ENCODE measurements at regions not wholly inside any gene's neighbourhood (a gene's known extent, or its start where the extent isn't known, plus 50 kb on each side); places are given as distances from the start of the nearest gene placed in this dataset.

DNA sequence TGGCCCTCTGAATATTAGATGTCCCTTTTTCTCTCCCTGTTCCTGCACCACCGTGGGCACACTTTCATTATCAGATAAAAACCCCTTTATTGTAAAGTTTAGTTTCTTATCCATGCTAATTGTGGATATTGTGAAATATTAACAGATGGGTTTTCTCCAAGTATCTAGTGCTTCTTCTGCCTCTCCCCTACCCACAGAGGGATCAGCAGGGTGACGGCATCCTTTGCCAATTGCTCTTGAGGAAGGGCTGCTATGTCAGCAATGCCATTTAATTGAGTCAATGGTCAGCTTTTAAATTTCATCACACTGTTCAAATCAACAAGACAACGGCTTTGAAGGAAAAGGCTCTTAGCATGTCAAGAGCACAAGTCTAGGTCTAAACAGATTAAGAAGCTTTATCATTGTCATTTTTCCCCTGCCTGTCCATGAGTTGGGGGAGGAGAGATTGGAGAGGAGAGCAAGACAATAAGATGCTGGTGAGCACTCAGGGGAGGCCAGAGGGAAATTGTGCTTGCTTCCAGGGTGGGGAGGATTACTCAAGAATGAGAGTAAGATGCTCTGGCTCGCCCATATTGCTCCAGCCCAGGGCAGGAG is 443.0 kb upstream of the CCL2 start:
- POLR2A ChIA-PET = no interaction called here
- H3K4me1 ChIP-seq (ENCODE audit: control insufficient read depth, insufficient read depth, low read length) = no peaks in the 10 kb centered on the region
- no TSS peak for BruUV-seq (replicated peaks)
- in situ Hi-C loops (cut with MboI) (no loop called here), intact Hi-C loops (cut with micrococcal nuclease; ENCODE audit: unreplicated experiment) (no loop called here)
- SMC1A ChIA-PET (ENCODE audit: uncharacterized antibody, unreplicated experiment) = no interaction called here
- H3K4me2 ChIP-seq (ENCODE audit: control insufficient read depth, insufficient read depth) = no peak overlapping the region
- H4K20me1 ChIP-seq (ENCODE audit: control insufficient read depth, insufficient read depth) = no peaks in the 10 kb centered on the region
- RAD21 ChIA-PET (ENCODE audit: unreplicated experiment) = no interaction called here
- H3K4me3 ChIP-seq = no peak overlapping the region
- no peak overlapping the region for H2AFZ ChIP-seq (ENCODE audit: control insufficient read depth, low read depth, low read length)
- no peak overlapping the region for H3K9ac ChIP-seq (ENCODE audit: control insufficient read depth, insufficient read depth, low read length)
- H3K27ac ChIP-seq (ENCODE audit: control insufficient read depth, insufficient read depth) = no peak overlapping the region
- no peak for FAIRE-seq
- no peaks in the 10 kb centered on the region for H3K9me3 ChIP-seq (replicated peaks; ENCODE audit: control insufficient read depth, insufficient read depth, low read length)
- no peaks in the 10 kb centered on the region for H3K27me3 ChIP-seq (replicated peaks in 1 of 2; ENCODE audit: control insufficient read depth in 2 of 2, insufficient read depth in 2 of 2, low read length in 1 of 2)
- no peak for DNase-seq (ENCODE audit: low read depth, low spot score)
- no peaks in the 10 kb centered on the region for H3K36me3 ChIP-seq (ENCODE audit: control insufficient read depth in 2 of 2, insufficient read depth in 2 of 2, low read length in 1 of 2)
- ATAC-seq = no peak
- CTCF ChIA-PET = no interaction called here
- WGBS (ENCODE audit: insufficient coverage, insufficient replicate concordance, low lambda C conversion rate, missing lambda C conversion rate) = 11% methylated on average over 4 of the region's 4 CpGs
- H3K79me2 ChIP-seq (ENCODE audit: control insufficient read depth, insufficient read depth, low read length) = no peaks in the 10 kb centered on the region
- TF ChIP-seq NBN (IDR thresholded peaks at IDR 0.05) = no peak
- no peak for TF ChIP-seq MXI1 (IDR thresholded peaks at IDR 0.05; ENCODE audit: low read depth, low read length)
- TF ChIP-seq, protein P1, sequence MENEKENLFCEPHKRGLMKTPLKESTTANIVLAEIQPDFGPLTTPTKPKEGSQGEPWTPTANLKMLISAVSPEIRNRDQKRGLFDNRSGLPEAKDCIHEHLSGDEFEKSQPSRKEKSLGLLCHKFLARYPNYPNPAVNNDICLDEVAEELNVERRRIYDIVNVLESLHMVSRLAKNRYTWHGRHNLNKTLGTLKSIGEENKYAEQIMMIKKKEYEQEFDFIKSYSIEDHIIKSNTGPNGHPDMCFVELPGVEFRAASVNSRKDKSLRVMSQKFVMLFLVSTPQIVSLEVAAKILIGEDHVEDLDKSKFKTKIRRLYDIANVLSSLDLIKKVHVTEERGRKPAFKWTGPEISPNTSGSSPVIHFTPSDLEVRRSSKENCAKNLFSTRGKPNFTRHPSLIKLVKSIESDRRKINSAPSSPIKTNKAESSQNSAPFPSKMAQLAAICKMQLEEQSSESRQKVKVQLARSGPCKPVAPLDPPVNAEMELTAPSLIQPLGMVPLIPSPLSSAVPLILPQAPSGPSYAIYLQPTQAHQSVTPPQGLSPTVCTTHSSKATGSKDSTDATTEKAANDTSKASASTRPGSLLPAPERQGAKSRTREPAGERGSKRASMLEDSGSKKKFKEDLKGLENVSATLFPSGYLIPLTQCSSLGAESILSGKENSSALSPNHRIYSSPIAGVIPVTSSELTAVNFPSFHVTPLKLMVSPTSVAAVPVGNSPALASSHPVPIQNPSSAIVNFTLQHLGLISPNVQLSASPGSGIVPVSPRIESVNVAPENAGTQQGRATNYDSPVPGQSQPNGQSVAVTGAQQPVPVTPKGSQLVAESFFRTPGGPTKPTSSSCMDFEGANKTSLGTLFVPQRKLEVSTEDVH (IDR thresholded peaks at IDR 0.05; ENCODE audit: low read depth, partially characterized antibody) = no peak
- TF ChIP-seq, protein P2, sequence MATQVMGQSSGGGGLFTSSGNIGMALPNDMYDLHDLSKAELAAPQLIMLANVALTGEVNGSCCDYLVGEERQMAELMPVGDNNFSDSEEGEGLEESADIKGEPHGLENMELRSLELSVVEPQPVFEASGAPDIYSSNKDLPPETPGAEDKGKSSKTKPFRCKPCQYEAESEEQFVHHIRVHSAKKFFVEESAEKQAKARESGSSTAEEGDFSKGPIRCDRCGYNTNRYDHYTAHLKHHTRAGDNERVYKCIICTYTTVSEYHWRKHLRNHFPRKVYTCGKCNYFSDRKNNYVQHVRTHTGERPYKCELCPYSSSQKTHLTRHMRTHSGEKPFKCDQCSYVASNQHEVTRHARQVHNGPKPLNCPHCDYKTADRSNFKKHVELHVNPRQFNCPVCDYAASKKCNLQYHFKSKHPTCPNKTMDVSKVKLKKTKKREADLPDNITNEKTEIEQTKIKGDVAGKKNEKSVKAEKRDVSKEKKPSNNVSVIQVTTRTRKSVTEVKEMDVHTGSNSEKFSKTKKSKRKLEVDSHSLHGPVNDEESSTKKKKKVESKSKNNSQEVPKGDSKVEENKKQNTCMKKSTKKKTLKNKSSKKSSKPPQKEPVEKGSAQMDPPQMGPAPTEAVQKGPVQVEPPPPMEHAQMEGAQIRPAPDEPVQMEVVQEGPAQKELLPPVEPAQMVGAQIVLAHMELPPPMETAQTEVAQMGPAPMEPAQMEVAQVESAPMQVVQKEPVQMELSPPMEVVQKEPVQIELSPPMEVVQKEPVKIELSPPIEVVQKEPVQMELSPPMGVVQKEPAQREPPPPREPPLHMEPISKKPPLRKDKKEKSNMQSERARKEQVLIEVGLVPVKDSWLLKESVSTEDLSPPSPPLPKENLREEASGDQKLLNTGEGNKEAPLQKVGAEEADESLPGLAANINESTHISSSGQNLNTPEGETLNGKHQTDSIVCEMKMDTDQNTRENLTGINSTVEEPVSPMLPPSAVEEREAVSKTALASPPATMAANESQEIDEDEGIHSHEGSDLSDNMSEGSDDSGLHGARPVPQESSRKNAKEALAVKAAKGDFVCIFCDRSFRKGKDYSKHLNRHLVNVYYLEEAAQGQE (IDR thresholded peaks at IDR 0.05; ENCODE audit: low read depth, low read length) = no peak
- TF ChIP-seq SMARCA5 (IDR thresholded peaks at IDR 0.05) = no peak
- no peak for TF ChIP-seq SUPT20H (IDR thresholded peaks at IDR 0.05; ENCODE audit: borderline replicate concordance, control insufficient read depth, low read depth, low read length)
- TF ChIP-seq SUZ12 (IDR thresholded peaks at IDR 0.05; ENCODE audit: unreplicated experiment) = no peak
- TF ChIP-seq NR2C1 (IDR thresholded peaks at IDR 0.05) = no peak
- TF ChIP-seq, protein P3, sequence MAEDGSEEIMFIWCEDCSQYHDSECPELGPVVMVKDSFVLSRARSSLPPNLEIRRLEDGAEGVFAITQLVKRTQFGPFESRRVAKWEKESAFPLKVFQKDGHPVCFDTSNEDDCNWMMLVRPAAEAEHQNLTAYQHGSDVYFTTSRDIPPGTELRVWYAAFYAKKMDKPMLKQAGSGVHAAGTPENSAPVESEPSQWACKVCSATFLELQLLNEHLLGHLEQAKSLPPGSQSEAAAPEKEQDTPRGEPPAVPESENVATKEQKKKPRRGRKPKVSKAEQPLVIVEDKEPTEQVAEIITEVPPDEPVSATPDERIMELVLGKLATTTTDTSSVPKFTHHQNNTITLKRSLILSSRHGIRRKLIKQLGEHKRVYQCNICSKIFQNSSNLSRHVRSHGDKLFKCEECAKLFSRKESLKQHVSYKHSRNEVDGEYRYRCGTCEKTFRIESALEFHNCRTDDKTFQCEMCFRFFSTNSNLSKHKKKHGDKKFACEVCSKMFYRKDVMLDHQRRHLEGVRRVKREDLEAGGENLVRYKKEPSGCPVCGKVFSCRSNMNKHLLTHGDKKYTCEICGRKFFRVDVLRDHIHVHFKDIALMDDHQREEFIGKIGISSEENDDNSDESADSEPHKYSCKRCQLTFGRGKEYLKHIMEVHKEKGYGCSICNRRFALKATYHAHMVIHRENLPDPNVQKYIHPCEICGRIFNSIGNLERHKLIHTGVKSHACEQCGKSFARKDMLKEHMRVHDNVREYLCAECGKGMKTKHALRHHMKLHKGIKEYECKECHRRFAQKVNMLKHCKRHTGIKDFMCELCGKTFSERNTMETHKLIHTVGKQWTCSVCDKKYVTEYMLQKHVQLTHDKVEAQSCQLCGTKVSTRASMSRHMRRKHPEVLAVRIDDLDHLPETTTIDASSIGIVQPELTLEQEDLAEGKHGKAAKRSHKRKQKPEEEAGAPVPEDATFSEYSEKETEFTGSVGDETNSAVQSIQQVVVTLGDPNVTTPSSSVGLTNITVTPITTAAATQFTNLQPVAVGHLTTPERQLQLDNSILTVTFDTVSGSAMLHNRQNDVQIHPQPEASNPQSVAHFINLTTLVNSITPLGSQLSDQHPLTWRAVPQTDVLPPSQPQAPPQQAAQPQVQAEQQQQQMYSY (CRISPR knock-in tag; IDR thresholded peaks at IDR 0.05) = no peak
- TF ChIP-seq, protein P4, sequence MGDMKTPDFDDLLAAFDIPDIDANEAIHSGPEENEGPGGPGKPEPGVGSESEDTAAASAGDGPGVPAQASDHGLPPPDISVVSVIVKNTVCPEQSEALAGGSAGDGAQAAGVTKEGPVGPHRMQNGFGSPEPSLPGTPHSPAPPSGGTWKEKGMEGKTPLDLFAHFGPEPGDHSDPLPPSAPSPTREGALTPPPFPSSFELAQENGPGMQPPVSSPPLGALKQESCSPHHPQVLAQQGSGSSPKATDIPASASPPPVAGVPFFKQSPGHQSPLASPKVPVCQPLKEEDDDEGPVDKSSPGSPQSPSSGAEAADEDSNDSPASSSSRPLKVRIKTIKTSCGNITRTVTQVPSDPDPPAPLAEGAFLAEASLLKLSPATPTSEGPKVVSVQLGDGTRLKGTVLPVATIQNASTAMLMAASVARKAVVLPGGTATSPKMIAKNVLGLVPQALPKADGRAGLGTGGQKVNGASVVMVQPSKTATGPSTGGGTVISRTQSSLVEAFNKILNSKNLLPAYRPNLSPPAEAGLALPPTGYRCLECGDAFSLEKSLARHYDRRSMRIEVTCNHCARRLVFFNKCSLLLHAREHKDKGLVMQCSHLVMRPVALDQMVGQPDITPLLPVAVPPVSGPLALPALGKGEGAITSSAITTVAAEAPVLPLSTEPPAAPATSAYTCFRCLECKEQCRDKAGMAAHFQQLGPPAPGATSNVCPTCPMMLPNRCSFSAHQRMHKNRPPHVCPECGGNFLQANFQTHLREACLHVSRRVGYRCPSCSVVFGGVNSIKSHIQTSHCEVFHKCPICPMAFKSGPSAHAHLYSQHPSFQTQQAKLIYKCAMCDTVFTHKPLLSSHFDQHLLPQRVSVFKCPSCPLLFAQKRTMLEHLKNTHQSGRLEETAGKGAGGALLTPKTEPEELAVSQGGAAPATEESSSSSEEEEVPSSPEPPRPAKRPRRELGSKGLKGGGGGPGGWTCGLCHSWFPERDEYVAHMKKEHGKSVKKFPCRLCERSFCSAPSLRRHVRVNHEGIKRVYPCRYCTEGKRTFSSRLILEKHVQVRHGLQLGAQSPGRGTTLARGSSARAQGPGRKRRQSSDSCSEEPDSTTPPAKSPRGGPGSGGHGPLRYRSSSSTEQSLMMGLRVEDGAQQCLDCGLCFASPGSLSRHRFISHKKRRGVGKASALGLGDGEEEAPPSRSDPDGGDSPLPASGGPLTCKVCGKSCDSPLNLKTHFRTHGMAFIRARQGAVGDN (IDR thresholded peaks at IDR 0.05) = no peak

Data from GM12878 (cell line).